ENCODE measurements at regions not wholly inside any gene's neighbourhood (a gene's known extent, or its start where the extent isn't known, plus 50 kb on each side); places are given as distances from the start of the nearest gene placed in this dataset.

GRCh38 chr13:80010846-80011245 is 330.1 kb downstream of the SPRY2 start:
- H3K4me1 Mint-ChIP-seq: peaks cover 12% of the 10 kb centered on the region
- no peak overlapping the region for H3K27ac Mint-ChIP-seq
- H3K4me3 Mint-ChIP-seq: no peak overlapping the region
- H3K36me3 Mint-ChIP-seq: peaks cover 3% of the 10 kb centered on the region
- no peaks in the 10 kb centered on the region for H3K27me3 Mint-ChIP-seq (ENCODE audit: low read depth)
- no peak for DNase-seq (ENCODE audit: low spot score in 2 of 2, unreplicated experiment in 2 of 2)
- TF ChIP-seq, protein P1, sequence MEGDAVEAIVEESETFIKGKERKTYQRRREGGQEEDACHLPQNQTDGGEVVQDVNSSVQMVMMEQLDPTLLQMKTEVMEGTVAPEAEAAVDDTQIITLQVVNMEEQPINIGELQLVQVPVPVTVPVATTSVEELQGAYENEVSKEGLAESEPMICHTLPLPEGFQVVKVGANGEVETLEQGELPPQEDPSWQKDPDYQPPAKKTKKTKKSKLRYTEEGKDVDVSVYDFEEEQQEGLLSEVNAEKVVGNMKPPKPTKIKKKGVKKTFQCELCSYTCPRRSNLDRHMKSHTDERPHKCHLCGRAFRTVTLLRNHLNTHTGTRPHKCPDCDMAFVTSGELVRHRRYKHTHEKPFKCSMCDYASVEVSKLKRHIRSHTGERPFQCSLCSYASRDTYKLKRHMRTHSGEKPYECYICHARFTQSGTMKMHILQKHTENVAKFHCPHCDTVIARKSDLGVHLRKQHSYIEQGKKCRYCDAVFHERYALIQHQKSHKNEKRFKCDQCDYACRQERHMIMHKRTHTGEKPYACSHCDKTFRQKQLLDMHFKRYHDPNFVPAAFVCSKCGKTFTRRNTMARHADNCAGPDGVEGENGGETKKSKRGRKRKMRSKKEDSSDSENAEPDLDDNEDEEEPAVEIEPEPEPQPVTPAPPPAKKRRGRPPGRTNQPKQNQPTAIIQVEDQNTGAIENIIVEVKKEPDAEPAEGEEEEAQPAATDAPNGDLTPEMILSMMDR (IDR thresholded peaks at IDR 0.05; ENCODE audit: unreplicated experiment): no peak
- peaks cover 15% of the 10 kb centered on the region for H3K9me3 Mint-ChIP-seq

DNA sequence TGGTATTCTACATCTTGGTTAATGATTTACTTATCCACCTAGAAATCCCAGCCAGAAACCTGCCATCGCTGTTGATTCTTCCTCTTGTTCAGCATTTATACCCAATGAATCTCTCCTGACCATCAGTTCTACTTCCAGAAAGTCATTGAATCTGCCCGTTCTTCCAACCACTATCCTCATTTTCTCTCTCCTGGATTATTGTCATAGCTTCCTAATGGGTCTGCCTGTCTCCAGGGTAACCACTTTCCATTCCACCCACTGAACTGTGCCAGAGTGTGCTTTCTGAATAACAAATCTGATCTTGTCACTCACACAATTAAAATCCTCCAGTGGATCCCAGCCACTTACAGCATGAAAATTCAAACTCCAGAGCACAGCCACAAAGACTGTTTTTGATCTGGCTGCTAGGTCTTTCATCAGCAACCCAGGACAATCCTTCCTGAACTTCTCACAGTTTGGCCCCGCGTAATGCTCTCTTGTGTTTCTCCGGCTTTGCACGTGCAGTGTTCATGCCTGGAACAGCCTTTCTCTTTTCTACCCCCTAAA is 330.6 kb downstream of the SPRY2 start:
- H3K9me3 Mint-ChIP-seq: peaks cover 10% of the 10 kb centered on the region
- no peak for DNase-seq (ENCODE audit: low spot score in 2 of 2, unreplicated experiment in 2 of 2)
- peaks cover 12% of the 10 kb centered on the region for H3K4me1 Mint-ChIP-seq
- H3K4me3 Mint-ChIP-seq: no peak overlapping the region
- peaks cover 3% of the 10 kb centered on the region for H3K36me3 Mint-ChIP-seq
- TF ChIP-seq, protein P1 (IDR thresholded peaks at IDR 0.05; ENCODE audit: unreplicated experiment): no peak
- no peak overlapping the region for H3K27ac Mint-ChIP-seq
- H3K27me3 Mint-ChIP-seq (ENCODE audit: low read depth): no peaks in the 10 kb centered on the region

GRCh38 chr13:80009760-80010159 is 331.2 kb downstream of the SPRY2 start:
- TF ChIP-seq, protein P1 (IDR thresholded peaks at IDR 0.05; ENCODE audit: unreplicated experiment): no peak
- no peak overlapping the region for H3K4me3 Mint-ChIP-seq
- H3K9me3 Mint-ChIP-seq: peaks cover 12% of the 10 kb centered on the region
- peaks cover 3% of the 10 kb centered on the region for H3K36me3 Mint-ChIP-seq
- H3K27me3 Mint-ChIP-seq (ENCODE audit: low read depth): no peaks in the 10 kb centered on the region
- H3K4me1 Mint-ChIP-seq: peaks cover 12% of the 10 kb centered on the region
- no peak overlapping the region for H3K27ac Mint-ChIP-seq
- DNase-seq (ENCODE audit: low spot score in 2 of 2, unreplicated experiment in 2 of 2): no peak

DNA sequence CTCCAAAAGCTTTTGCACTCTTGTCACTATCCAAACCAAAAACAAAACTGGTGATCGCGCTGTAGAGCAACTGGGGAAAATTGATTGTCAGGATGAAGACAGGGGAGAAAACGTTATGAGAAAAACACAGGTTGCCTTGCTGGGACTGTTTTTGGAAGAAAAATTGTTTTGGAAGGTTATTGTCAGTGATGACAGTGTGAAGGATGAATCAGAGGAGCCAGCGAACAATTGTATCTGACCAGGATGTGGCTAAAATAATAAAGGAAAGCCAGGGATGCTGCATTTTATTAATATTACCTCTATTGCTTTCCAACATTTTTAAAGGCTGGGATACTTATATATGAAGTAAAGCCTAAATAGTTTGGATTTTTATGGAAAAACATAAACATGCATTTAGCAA is 334.0 kb downstream of the SPRY2 start:
- TF ChIP-seq, protein P1 (IDR thresholded peaks at IDR 0.05; ENCODE audit: unreplicated experiment): no peak
- H3K9me3 Mint-ChIP-seq: peaks cover 5% of the 10 kb centered on the region
- no peak for DNase-seq (ENCODE audit: low spot score in 2 of 2, unreplicated experiment in 2 of 2)

DNA sequence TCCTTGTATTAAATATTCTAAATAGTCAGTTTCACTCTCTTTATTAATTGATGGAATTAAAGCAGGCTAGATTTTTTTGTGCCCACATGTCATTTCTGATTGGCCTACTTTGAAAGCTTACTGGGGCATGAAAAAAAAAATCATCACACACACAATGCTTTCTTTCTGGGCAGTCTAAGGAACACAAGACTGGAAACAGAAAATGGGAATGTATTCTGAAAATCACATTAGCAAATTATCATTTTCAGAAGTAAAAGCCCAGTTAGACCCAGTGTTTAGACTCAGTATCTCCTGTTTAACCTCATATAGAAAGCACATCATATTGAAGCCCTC is 339.4 kb downstream of the SPRY2 start:
- no peaks in the 10 kb centered on the region for H3K27me3 Mint-ChIP-seq (ENCODE audit: low read depth)
- H3K9me3 Mint-ChIP-seq: peaks cover 5% of the 10 kb centered on the region
- H3K4me3 Mint-ChIP-seq: no peak overlapping the region
- no peak for DNase-seq (ENCODE audit: low spot score in 2 of 2, unreplicated experiment in 2 of 2)
- H3K36me3 Mint-ChIP-seq: no peaks in the 10 kb centered on the region
- peaks cover 30% of the 10 kb centered on the region for H3K4me1 Mint-ChIP-seq
- no peak overlapping the region for H3K27ac Mint-ChIP-seq
- TF ChIP-seq, protein P1 (IDR thresholded peaks at IDR 0.05; ENCODE audit: unreplicated experiment): no peak

More for the DNA sequence above, 334.0 kb downstream of the SPRY2 start:
- no peak overlapping the region for H3K27ac Mint-ChIP-seq
- H3K4me1 Mint-ChIP-seq: peaks cover 15% of the 10 kb centered on the region
- H3K4me3 Mint-ChIP-seq: no peak overlapping the region
- H3K36me3 Mint-ChIP-seq: no peaks in the 10 kb centered on the region
- H3K27me3 Mint-ChIP-seq (ENCODE audit: low read depth): no peaks in the 10 kb centered on the region
